ENCODE measurements at regions not wholly inside any gene's neighbourhood (a gene's known extent, or its start where the extent isn't known, plus 50 kb on each side); places are given as distances from the start of the nearest gene placed in this dataset.
A peak's percentile ranks its signal among the peaks of the same experiment; 100 is the strongest.

- Histone ChIP-seq H3K36me3 (ENCODE audit: insufficient read depth, low read length) (no peaks in the 10 kb centered on the region), H3K4me2 (ENCODE audit: insufficient read depth, low read length) (no peak overlapping the region), H3K27me3 (ENCODE audit: insufficient read depth, low read length) (no peaks in the 10 kb centered on the region), H2AFZ (ENCODE audit: low read length) (no peak overlapping the region), H3K4me3 (ENCODE audit: insufficient read depth, low read length) (no peak overlapping the region), H3K27ac (ENCODE audit: low read depth, low read length) (no peak overlapping the region), H4K20me1 (ENCODE audit: insufficient read depth, low read length) (no peaks in the 10 kb centered on the region), H3K79me2 (ENCODE audit: insufficient read depth, low read length) (no peaks in the 10 kb centered on the region), H3K4me1 (ENCODE audit: insufficient read depth, low read length) (no peaks in the 10 kb centered on the region), H3K9me3 (ENCODE audit: low read depth, low read length) (no peaks in the 10 kb centered on the region)
- no peak for TF ChIP-seq CTCF (IDR thresholded peaks at IDR 0.05; ENCODE audit: extremely low read depth, low read depth, low read length)
- DNase-seq (ENCODE audit: insufficient read length, low spot score, missing footprints): peak; percentile 52
Measured at GRCh38 chr13:105702441-105702840, 833.0 kb downstream of the EFNB2 start.

- Histone ChIP-seq H3K79me2 (ENCODE audit: insufficient read depth, low read length) (no peaks in the 10 kb centered on the region), H3K4me2 (ENCODE audit: insufficient read depth, low read length) (no peak overlapping the region), H3K4me1 (ENCODE audit: insufficient read depth, low read length) (no peaks in the 10 kb centered on the region), H4K20me1 (ENCODE audit: insufficient read depth, low read length) (no peaks in the 10 kb centered on the region), H3K9me3 (ENCODE audit: low read depth, low read length) (no peaks in the 10 kb centered on the region), H3K27me3 (ENCODE audit: insufficient read depth, low read length) (no peaks in the 10 kb centered on the region), H3K36me3 (ENCODE audit: insufficient read depth, low read length) (no peaks in the 10 kb centered on the region), H2AFZ (ENCODE audit: low read length) (no peak overlapping the region), H3K27ac (ENCODE audit: low read depth, low read length) (no peak overlapping the region), H3K4me3 (ENCODE audit: insufficient read depth, low read length) (no peak overlapping the region)
- TF ChIP-seq CTCF (IDR thresholded peaks at IDR 0.05; ENCODE audit: extremely low read depth, low read depth, low read length): no peak
- no peak for DNase-seq (ENCODE audit: insufficient read length, low spot score, missing footprints)
Measured at GRCh38 chr13:105692769-105693168, 842.7 kb downstream of the EFNB2 start.

- DNase-seq (ENCODE audit: insufficient read length, low spot score, missing footprints): no peak
- H3K4me2 ChIP-seq (ENCODE audit: insufficient read depth, low read length): no peak overlapping the region
- no peaks in the 10 kb centered on the region for H3K4me1 ChIP-seq (ENCODE audit: insufficient read depth, low read length)
- H3K36me3 ChIP-seq (ENCODE audit: insufficient read depth, low read length): no peaks in the 10 kb centered on the region
- no peaks in the 10 kb centered on the region for H3K79me2 ChIP-seq (ENCODE audit: insufficient read depth, low read length)
- H2AFZ ChIP-seq (ENCODE audit: low read length): no peak overlapping the region
- no peaks in the 10 kb centered on the region for H3K27me3 ChIP-seq (ENCODE audit: insufficient read depth, low read length)
- H3K27ac ChIP-seq (ENCODE audit: low read depth, low read length): no peak overlapping the region
- no peak for TF ChIP-seq CTCF (IDR thresholded peaks at IDR 0.05; ENCODE audit: extremely low read depth, low read depth, low read length)
- H4K20me1 ChIP-seq (ENCODE audit: insufficient read depth, low read length): no peaks in the 10 kb centered on the region
- no peaks in the 10 kb centered on the region for H3K9me3 ChIP-seq (ENCODE audit: low read depth, low read length)
- no peak overlapping the region for H3K4me3 ChIP-seq (ENCODE audit: insufficient read depth, low read length)
Measured at GRCh38 chr13:105684216-105684615, 851.2 kb downstream of the EFNB2 start.

GRCh38 chr13:105679838-105680237 is 855.6 kb downstream of the EFNB2 start:
- Histone ChIP-seq H3K79me2 (ENCODE audit: insufficient read depth, low read length) (no peaks in the 10 kb centered on the region), H3K4me1 (ENCODE audit: insufficient read depth, low read length) (no peaks in the 10 kb centered on the region), H2AFZ (ENCODE audit: low read length) (no peak overlapping the region), H3K27me3 (ENCODE audit: insufficient read depth, low read length) (no peaks in the 10 kb centered on the region), H3K36me3 (ENCODE audit: insufficient read depth, low read length) (no peaks in the 10 kb centered on the region), H4K20me1 (ENCODE audit: insufficient read depth, low read length) (no peaks in the 10 kb centered on the region), H3K27ac (ENCODE audit: low read depth, low read length) (no peak overlapping the region), H3K4me2 (ENCODE audit: insufficient read depth, low read length) (no peak overlapping the region), H3K4me3 (ENCODE audit: insufficient read depth, low read length) (no peak overlapping the region), H3K9me3 (ENCODE audit: low read depth, low read length) (no peaks in the 10 kb centered on the region)
- DNase-seq (ENCODE audit: insufficient read length, low spot score, missing footprints): peak; percentile 39
- no peak for TF ChIP-seq CTCF (IDR thresholded peaks at IDR 0.05; ENCODE audit: extremely low read depth, low read depth, low read length)

Data from osteoblast (primary cell).